Dermis microvascular lymphatic vessel endothelial cell (primary cell): ENCODE measurements at regions not wholly inside any gene's neighbourhood (a gene's known extent, or its start where the extent isn't known, plus 50 kb on each side); places are given as distances from the start of the nearest gene placed in this dataset.
A peak's percentile ranks its signal among the peaks of the same experiment; 100 is the strongest.

ENCODE experiments used
- DNase-seq, 2 donors: peaks; one replicate each; pipeline versions ENCODE4 v3.0.0 to v3.0.0-alpha.2; 2010; ENCODE audit warnings: low read depth in 2 of 2

DNA sequence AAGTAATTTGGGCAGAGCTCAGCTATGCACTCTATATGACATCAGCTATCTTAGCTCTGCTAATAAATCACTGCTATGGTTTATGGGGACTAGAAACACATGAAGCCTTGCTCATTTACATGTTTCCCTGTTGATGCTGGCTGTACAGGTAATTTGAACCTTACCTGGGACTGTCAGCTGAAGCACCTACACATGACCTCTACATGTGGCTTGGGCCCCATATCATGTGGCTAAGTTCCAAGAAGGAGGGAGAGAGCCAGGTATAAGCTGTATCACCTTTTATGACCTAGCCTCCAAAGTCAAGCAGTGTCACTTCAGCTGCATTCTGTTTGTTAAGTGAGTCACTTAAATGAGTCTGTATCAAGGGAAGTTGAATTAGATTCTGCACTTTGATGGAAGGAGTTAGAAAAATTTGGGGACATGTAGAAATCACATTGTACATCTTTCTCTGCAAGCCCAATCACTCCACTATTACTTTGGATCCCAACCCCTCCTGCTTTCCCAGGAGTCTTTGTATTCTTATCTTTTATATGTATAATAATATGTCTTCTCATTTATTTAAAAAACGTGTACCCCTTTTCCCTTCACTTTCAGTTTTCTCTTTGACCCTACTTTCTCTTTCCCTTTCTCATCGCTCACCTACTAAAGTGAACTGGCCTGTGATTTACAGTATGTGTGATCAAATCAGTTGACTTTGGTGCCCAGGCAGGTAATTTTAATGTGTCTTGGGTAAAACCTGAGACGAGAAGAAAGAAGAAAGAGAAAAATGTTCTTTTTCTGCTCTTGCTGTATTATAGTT, 53.4 kb upstream of the PRKACB start:
- DNase-seq = no peak

DNA sequence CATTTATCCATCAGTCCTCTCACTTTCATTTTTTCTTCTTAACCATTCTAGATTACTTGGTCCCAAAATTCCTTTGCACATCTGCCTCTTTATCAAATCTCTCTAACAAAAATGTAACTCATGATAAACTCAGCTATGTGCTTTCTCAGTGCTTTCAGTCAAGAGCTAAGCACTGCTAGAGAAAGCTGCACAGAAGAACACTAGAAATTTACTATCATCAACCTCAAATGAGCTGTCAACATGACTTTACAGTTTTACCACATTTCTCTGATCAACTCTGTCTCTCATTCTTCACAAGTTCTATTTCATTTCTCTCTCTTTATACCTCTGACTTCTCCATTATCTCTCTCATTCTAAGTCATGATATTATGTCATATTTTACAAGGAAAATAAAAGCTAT, 54.2 kb upstream of the PRKACB start:
- no peak for DNase-seq

DNA sequence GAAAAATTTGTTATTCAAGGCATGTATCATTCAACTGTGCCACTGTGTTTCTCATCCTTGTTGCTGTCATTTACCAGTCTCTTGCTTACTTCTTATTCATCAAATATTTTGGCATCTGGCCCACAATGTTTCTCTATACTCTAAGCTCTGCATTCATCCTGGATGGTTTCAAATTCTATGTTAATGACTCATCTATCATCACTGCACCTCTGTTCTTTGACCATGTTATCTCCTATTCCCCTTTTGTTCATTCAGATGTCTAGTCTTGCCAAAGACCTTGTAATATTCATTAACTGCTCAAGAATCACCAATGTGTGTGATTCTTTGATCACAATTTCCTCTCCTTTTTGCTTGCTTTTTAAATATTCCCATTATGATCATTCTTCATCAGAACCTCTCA, 54.6 kb upstream of the PRKACB start:
- peak in 1 of 2 donors; percentile 52 for DNase-seq

DNA sequence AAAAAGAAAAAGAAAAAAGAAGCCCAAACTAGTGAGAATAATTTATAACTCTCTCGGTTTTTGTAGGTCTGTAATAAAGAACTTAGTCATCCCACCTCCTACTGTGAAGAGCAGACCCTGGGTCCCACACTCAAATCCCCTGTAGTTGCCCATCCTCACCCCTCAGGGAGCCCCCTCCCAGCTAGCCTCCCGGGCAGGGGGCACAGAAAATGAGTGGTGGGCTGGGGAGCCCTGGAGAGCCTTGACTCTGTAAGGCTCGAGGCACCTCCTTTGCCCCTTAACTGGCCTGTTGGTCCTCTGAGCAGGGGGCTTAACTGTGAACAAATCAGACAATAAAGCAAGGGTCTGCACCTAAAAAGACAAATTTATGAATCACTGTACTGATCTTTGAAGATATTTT, 57.5 kb upstream of the PRKACB start:
- DNase-seq = no peak

- no peak for DNase-seq
Measured at GRCh38 chr1:84086189-84086588, 57.9 kb upstream of the PRKACB start.

DNA sequence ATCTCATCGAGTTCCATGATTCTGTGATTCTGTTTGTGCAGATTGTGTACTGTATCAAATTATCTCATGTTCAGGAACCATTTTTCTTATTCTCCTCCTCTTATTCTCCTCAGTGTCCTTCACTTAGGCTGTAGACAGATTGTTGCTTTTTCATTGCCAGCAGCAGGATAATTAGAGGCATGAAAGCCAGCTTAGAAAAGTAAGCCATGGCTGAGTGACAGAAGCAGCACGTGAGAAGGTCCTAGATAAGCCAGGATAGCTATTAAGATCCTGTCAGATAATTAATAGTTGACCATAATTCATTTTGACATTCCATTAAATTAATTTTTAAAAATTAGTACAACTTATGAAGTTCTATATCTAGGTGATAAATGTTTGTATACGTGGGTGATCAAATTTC, 60.8 kb upstream of the PRKACB start:
- DNase-seq = no peak

DNA sequence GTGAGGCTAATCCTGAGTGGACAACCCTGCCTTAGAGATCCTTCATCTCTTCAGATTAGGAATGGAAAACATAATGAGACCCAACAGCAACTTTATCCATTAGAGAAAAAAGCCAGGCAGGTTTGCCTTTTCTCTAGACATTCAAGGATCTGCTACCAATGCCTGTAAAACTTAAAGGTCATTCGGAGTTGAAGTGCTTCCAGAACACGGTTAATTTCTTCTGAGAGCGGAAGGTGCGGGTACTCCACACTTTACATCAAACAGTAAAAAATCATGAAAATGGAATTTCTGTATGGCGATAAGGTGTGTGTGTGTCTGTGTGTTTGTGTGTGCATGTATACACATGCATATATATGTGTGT, 65.2 kb upstream of the PRKACB start:
- no peak for DNase-seq

DNA sequence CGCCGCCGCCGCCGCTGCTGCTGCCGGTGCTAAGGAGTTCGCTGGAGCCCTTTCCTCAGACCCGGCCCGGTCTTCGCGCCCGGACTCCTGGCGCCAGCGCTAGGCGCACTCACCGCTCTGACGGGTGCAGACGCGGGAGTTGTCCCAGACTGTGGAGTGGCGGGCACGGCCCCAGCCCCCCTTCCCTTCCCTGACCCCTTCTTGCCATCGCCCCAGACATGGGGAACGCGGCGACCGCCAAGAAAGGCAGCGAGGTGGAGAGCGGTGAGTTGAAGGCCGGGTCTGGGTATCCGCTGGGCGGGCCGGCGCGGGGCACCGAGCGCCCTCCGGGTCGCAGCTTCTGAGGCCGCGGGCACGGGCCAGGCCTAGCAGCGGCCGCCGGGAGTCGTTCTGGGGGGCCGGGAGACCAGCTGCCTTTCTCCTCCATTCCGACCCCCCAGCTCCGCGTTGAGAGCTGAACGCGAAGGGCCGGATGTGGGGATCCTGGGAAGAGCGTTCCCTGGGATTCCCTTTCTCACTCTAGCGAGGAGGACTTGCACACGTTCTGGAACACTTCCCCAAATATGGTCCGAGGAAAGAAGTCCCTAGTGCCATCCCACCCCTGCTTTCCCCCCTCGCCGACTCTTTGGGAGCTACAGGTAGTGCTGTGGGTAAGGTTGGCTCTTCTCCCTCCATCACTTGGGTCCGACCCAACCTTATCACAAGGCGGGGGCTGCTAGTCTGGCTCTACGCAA, 65.8 kb upstream of the PRKACB start:
- DNase-seq = no peak

DNA sequence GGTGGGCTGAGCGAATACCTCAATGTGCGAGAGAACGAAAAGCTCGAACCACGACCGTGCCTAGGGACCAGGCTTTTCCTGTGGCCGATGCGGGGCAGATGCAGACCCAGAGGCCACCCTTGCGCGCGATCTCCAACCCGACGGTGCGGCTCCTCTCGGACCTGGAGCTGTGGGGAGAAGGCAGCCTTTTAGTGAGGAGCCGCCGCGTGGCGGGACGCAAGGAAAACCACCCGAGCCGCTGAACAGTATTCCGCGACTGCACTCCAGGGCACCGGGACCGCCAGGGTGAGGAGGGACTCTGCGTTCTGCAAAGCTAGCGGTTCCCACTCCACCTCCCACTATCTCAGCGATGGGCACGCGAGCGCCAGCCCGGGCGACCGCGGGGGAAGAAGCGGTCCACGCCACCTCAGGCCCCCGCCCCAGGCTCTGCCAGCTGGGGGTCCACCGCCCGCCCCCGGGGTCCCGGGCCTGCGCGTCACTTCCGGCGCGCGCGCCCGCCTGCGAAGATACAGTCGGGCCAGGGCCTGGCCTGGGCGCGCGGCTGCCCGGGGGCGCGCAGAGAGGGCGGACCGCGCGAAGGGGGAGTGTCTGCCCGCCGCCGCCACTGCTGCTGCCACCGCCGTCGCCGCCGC, 66.5 kb upstream of the PRKACB start:
- peak; percentile 22 to 82 for DNase-seq

- DNase-seq = no peak
Measured at GRCh38 chr1:84073266-84073665, 70.8 kb upstream of the PRKACB start.

DNA sequence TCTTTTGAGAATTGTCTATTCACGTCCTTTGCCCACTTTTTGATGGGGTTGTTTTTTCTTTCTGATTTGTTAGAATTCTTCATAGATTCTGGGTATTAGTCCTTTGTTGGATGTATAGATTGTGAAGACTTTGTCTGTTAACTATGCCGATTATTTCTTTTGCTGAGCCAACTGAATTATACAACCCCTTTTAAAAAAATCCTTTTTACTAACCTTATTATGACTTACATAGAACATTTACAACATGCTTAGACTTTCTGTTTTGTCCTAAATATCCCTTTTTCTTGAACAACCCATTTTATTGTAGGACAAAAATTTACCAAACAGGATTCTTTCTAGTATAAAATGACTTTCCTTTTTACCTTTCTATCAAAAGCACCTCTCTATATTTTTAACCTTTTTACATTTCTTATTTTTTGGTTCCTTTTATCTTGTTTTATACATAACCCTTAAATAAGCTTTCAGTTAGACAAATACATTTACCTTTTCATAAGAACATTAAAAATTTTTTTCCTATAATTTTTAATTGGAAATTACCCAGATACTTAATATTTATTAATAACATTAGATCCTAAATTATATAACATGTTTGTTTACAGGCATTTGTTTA, 70.4 kb upstream of the TTLL7 start:
- DNase-seq = no peak

- no peak for DNase-seq
Measured at GRCh38 chr1:84062496-84062895, 63.6 kb upstream of the TTLL7 start.

GRCh38 chr1:84061336-84061735, 62.4 kb upstream of the TTLL7 start:
- DNase-seq = no peak

- no peak for DNase-seq
Measured at GRCh38 chr1:84060781-84061180, 61.8 kb upstream of the TTLL7 start.

GRCh38 chr1:84048820-84049219, 49.9 kb upstream of the TTLL7 start:
- no peak for DNase-seq
